GM12874 (cell line): ENCODE measurements at regions not wholly inside any gene's neighbourhood (a gene's known extent, or its start where the extent isn't known, plus 50 kb on each side); places are given as distances from the start of the nearest gene placed in this dataset.

Experiments used
- TF ChIP-seq, protein P1 (sequence below): IDR thresholded peaks from 2 replicates; pipeline ENCODE4 v1.5.1; 2011; ENCODE audit warnings: low read depth, mild to moderate bottlenecking, control low read depth, low read length, moderate library complexity; ENCODE audit not compliant: insufficient read depth

DNA sequence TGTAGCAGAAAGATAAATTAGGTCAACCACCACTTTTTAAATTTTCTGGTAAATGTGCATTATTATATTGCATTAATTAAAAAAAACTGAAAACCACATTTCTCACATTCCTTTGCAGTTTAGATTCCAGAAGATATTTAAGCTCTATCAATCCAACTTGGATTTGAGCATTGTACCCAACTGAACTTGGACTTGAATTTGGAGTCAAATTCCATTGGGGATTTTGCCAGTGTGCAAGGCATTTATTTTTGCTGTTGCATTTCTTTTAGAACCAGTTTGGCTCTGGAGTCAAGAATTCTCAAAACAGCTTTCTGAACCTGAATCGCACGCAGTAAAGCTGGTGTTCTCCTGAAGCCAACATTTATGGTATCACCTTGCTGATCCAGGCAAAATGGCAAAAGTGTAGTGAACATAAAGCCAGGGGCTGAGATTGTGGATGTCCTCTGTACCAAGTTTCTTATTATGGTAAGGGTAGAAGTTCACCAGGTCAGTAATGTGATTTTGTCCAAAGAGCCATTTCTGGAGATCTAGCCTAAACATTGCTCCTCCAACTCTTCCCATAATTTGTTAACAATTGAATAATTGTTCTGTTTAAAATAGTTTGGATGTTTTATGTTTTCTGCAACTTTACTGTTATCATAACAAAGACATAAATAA, 890.9 kb downstream of the LRRIQ3 start:
- TF ChIP-seq, protein P1, sequence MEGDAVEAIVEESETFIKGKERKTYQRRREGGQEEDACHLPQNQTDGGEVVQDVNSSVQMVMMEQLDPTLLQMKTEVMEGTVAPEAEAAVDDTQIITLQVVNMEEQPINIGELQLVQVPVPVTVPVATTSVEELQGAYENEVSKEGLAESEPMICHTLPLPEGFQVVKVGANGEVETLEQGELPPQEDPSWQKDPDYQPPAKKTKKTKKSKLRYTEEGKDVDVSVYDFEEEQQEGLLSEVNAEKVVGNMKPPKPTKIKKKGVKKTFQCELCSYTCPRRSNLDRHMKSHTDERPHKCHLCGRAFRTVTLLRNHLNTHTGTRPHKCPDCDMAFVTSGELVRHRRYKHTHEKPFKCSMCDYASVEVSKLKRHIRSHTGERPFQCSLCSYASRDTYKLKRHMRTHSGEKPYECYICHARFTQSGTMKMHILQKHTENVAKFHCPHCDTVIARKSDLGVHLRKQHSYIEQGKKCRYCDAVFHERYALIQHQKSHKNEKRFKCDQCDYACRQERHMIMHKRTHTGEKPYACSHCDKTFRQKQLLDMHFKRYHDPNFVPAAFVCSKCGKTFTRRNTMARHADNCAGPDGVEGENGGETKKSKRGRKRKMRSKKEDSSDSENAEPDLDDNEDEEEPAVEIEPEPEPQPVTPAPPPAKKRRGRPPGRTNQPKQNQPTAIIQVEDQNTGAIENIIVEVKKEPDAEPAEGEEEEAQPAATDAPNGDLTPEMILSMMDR = no peak

DNA sequence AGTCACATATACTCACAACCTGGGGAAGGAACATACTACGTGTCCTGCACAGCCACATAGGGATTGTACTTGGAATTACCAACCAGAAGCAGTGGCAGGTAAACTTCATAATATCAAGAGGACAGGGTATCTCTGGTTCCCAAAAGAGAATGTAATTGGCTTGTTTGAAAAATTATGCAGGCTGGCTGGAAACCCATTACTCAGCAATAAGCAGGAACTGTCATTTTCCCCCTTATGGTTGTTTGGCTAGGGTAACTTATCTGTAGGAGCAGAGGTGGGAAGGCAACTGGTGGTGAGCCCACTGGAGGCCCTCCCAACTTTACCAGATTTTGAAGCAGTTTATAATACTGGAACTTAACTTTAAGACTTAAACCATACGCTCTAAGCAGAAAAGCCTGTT, 924.1 kb downstream of the LRRIQ3 start:
- TF ChIP-seq, protein P1 = no peak

DNA sequence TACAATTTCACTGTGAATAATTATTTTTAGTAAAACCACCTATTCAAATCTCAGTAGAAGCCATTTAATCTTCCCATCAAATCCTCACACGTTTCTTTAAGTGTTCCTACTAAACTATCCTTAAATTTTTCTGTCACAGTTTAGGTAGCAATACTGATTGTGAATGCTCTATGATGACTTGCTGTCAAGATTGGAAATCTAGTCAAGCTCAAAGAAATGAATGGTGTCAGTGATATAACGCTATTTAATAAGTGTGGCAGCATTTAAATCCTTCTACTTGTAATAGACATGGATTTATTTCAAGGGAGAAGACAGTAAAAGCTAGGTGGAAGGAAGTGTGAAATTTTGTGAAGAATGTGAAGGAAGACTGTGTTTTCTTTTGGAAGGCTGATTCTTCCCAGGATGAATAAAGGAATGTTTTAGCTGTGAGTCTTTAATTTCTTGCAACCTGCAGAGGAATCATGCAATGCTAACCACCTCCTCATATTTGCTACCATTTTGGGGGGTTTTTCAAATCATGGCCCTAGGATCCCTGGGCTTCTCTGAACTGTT, 936.7 kb upstream of the NEGR1 start:
- TF ChIP-seq, protein P1 = no peak

DNA sequence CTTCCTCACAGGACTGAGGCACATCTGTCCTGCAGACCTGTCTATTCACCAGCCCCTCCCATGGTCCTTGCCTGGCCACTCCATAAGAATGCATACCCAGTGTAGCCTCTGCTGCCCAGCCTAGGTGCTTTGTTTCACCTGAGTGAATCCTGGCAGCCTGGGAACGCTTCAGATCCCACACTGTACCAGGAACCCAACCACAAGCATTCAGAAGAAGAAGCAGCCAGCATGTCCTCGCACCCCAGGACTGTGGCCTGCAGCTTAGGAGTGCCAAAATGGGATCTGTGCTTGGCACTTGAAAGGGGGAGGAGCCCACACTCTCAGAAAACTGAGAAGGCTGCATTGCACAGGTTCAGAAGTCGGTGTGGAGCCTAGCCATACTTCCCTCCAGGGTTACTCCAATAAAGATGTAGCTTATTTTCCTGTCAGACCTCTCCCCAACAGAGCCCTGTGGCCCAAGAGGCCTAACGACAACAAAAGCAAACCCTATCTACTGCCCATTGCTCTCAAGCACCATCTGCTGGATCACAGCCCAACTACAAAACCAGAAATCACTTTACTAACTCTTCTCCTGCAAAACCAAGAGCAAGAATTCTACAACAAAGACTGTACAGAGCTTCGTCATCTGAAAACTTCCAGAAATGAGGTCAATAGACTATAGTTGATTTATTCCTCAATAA, 923.1 kb upstream of the NEGR1 start:
- TF ChIP-seq, protein P1 = no peak

DNA sequence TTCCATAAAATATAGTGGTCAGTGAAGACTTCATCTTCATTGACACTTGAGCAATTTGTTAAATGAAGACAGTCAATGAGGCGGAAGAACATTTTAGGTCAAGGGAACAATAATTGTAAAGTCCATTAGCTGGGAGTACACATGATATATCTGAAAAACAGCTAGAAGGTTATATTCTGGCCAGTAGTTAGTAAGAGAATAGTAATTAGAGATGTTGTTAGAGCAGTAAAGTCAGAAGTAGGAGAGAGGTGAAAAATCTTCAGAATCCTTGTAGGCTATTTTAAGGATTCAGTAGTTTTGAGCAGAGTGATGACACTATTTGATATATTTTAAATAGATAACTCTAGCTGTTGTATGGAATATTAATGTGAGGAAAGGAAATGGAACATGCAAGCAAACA, 915.6 kb upstream of the NEGR1 start:
- TF ChIP-seq, protein P1 = no peak

DNA sequence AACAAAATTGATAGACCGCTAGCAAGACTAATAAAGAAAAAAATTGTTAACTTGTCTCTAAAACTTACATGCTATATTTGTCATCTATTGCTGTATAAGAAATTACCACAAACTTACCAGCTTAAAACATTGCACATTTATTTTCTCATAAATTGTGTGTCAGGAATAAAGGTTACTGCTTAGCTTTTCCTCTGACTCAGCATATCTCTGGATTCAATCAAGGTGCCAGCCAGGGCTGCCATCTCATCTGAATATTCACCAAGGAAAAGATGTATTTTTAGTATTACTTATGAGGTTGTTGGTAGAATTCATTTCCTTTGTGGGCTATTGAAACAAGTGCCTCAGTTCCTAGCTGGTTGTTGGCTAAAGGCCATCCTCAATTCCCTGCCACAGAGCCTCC, 912.6 kb upstream of the NEGR1 start:
- TF ChIP-seq, protein P1 = no peak

DNA sequence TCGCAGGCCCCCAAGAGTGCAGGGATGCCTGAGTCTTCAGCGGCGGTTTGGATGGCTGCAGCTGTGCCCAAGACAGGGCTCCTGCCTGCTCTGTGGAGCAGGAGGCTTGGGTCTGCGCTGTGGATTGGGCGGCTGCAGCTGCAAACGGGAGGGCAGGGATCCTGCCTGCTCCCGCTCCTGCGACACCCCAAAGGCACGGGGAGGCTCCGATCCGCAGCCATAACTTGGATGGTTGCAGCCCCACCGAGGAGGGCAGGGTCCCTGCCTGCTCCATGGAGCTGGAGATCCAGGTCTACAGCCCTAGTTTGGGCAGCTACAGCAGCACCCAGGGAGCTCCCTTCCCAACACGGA, 898.8 kb upstream of the NEGR1 start:
- TF ChIP-seq, protein P1 = no peak
